ENCODE measurements at regions not wholly inside any gene's neighbourhood (a gene's known extent, or its start where the extent isn't known, plus 50 kb on each side); places are given as distances from the start of the nearest gene placed in this dataset.

DNA sequence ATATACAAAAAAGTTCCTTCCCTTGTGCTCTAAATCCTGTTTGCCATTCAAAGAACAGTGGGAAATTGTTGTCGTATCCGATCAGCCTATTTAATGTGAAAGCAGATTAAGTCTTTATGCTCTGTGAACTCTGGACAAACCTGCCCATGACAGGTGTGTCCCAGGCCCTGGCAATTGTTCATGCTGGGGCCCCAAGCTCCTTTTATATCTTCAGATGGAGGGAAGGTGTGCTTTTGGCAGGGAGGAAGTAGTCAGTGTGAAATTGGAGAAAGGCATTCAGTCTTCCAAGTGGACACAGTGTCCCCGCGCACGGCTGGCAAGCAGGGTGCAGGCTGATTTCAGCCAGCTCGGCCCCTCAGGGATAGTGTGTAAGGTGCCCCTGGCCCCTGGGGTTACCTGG lies 135.1 kb upstream of the F3 start:
- DNase-seq (ENCODE audit: extremely low spot score) = no peak
- ChIA-PET POLR2A (no interaction called here), CTCF (no interaction called here)
- TF ChIP-seq ARNT (IDR thresholded peaks at IDR 0.05) (no peak), L3MBTL2 (conservative IDR thresholded peaks at IDR 0.05) (no peak), BHLHE40 (IDR thresholded peaks at IDR 0.05; ENCODE audit: borderline replicate concordance) (no peak), TARDBP (IDR thresholded peaks at IDR 0.05) (no peak), SUZ12 (IDR thresholded peaks at IDR 0.05) (no peak), FOXM1 (IDR thresholded peaks at IDR 0.05; ENCODE audit: borderline replicate concordance) (no peak), FOXK2 (IDR thresholded peaks at IDR 0.05) (no peak), ZNF384 (IDR thresholded peaks at IDR 0.05) (no peak), LEF1 (IDR thresholded peaks at IDR 0.05; ENCODE audit: borderline replicate concordance) (no peak), NFRKB (IDR thresholded peaks at IDR 0.05) (no peak), HDGF (IDR thresholded peaks at IDR 0.05; ENCODE audit: borderline replicate concordance) (no peak), FOXA1 (IDR thresholded peaks at IDR 0.05) (no peak), ELF4 (IDR thresholded peaks at IDR 0.05) (no peak), CTBP1 (IDR thresholded peaks at IDR 0.05; ENCODE audit: borderline replicate concordance) (no peak), SP1 (IDR thresholded peaks at IDR 0.05) (no peak)
- TF ChIP-seq, protein P1, sequence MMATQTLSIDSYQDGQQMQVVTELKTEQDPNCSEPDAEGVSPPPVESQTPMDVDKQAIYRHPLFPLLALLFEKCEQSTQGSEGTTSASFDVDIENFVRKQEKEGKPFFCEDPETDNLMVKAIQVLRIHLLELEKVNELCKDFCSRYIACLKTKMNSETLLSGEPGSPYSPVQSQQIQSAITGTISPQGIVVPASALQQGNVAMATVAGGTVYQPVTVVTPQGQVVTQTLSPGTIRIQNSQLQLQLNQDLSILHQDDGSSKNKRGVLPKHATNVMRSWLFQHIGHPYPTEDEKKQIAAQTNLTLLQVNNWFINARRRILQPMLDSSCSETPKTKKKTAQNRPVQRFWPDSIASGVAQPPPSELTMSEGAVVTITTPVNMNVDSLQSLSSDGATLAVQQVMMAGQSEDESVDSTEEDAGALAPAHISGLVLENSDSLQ (IDR thresholded peaks at IDR 0.05) = no peak

DNA sequence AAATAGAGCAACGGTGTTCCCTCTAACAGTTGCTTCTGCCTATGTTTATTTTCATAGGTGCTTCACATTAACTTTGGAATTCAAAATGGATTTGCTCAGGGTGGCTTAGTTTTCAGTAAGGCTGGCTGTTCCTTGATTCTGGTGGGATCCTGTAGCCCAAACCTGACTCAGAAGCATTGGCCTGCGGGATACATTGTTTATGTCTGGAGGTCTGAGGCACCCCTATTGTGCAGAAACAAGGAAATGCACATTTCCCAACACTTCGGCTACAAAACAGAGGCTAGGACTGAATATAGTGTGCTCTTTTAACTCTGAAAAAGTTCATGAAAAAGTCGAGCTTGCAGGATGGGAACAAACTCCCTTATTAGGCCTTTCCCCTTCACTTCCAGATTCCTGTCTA lies 133.8 kb upstream of the F3 start:
- no peak for DNase-seq (ENCODE audit: extremely low spot score)
- CTCF ChIA-PET = no interaction called here
- TF ChIP-seq ZNF384 (IDR thresholded peaks at IDR 0.05) (no peak), NFRKB (IDR thresholded peaks at IDR 0.05) (no peak), SP1 (IDR thresholded peaks at IDR 0.05) (no peak), BHLHE40 (IDR thresholded peaks at IDR 0.05; ENCODE audit: borderline replicate concordance) (no peak), HDGF (IDR thresholded peaks at IDR 0.05; ENCODE audit: borderline replicate concordance) (no peak), LEF1 (IDR thresholded peaks at IDR 0.05; ENCODE audit: borderline replicate concordance) (no peak), FOXM1 (IDR thresholded peaks at IDR 0.05; ENCODE audit: borderline replicate concordance) (no peak), TARDBP (IDR thresholded peaks at IDR 0.05) (no peak), L3MBTL2 (conservative IDR thresholded peaks at IDR 0.05) (no peak), FOXK2 (IDR thresholded peaks at IDR 0.05) (no peak), CTBP1 (IDR thresholded peaks at IDR 0.05; ENCODE audit: borderline replicate concordance) (no peak), SUZ12 (IDR thresholded peaks at IDR 0.05) (no peak), FOXA1 (IDR thresholded peaks at IDR 0.05) (no peak), ELF4 (IDR thresholded peaks at IDR 0.05) (no peak), ARNT (IDR thresholded peaks at IDR 0.05) (no peak)
- TF ChIP-seq, protein P1 (IDR thresholded peaks at IDR 0.05) = no peak
- POLR2A ChIA-PET = no interaction called here

DNA sequence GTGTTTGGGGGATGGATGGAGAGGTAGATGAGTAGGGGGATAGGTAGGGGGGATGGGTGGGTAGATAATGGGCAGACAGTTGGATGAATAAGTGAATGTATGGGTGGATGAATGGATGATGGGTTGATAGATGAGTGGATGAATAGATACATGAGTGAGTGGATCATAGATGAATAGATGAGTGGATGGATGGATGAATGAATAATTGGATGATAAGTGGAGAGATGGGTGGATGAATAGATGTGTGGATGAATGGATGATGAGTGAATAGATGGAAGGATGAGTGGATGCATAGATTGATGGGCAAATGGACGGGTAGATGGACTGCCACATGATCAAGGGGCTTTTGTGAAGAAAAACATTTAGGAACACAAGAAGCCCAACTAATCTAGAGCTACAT lies 133.3 kb upstream of the F3 start:
- ChIA-PET POLR2A (no interaction called here), CTCF (no interaction called here)
- DNase-seq (ENCODE audit: extremely low spot score) = no peak
- TF ChIP-seq L3MBTL2 (conservative IDR thresholded peaks at IDR 0.05) = no peak
- TF ChIP-seq, protein P1 (IDR thresholded peaks at IDR 0.05) = no peak

DNA sequence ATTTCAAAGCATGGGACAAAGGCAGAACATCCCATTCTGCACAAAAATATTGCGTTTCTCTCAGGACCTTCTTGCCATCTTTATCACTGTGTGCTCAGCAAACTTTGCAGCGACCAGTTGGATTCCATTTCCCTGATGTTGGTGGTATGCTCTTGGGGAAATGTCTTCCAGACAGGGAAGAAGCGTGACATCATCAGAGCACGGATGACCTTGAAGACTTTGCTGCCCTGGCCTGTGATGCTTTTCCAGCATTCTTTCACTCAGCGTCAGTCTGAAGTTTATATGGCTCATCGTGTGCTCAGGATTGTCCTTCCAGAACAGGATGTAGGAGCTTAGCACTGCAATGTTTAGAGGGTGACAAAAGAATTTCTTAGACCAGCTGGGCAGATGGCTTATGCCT lies 131.4 kb upstream of the F3 start:
- TF ChIP-seq L3MBTL2 (conservative IDR thresholded peaks at IDR 0.05) = no peak
- no peak for TF ChIP-seq NFRKB (IDR thresholded peaks at IDR 0.05)
- TF ChIP-seq ARNT (IDR thresholded peaks at IDR 0.05) = no peak
- TF ChIP-seq CTBP1 (IDR thresholded peaks at IDR 0.05; ENCODE audit: borderline replicate concordance) = no peak
- no peak for TF ChIP-seq SUZ12 (IDR thresholded peaks at IDR 0.05)
- TF ChIP-seq ZNF384 (IDR thresholded peaks at IDR 0.05) = no peak
- TF ChIP-seq LEF1 (IDR thresholded peaks at IDR 0.05; ENCODE audit: borderline replicate concordance) = no peak
- no peak for TF ChIP-seq TARDBP (IDR thresholded peaks at IDR 0.05)
- TF ChIP-seq, protein P1 (IDR thresholded peaks at IDR 0.05) = no peak
- TF ChIP-seq BHLHE40 (IDR thresholded peaks at IDR 0.05; ENCODE audit: borderline replicate concordance) = no peak
- TF ChIP-seq FOXK2 (IDR thresholded peaks at IDR 0.05) = no peak
- no peak for TF ChIP-seq HDGF (IDR thresholded peaks at IDR 0.05; ENCODE audit: borderline replicate concordance)
- TF ChIP-seq SP1 (IDR thresholded peaks at IDR 0.05) = no peak
- no peak for TF ChIP-seq FOXM1 (IDR thresholded peaks at IDR 0.05; ENCODE audit: borderline replicate concordance)
- TF ChIP-seq ELF4 (IDR thresholded peaks at IDR 0.05) = no peak
- TF ChIP-seq FOXA1 (IDR thresholded peaks at IDR 0.05) = no peak
- POLR2A ChIA-PET = no interaction called here
- DNase-seq (ENCODE audit: extremely low spot score) = no peak
- CTCF ChIA-PET = no interaction called here

DNA sequence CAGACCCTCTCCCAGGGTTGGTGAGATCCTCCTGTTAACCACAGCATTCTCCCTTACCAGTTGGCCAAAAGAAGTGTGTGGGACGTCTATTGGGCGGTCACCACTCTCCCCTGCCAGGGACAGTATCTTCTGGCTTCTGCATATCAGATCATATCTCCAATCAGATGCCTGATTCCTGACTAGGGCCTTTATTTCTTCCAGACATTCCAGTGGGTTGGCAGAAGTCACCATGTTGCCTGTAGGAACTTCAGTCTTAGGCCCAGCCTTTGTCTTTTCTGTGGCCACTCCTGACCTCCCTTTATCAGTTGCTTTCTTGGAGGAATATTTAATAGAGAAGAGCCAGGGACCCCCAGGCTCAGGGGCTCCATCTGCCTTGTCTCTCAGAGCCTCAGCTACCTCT lies 130.4 kb upstream of the F3 start:
- CTCF ChIA-PET = no interaction called here
- DNase-seq (ENCODE audit: extremely low spot score) = no peak
- TF ChIP-seq ZNF384 (IDR thresholded peaks at IDR 0.05) (no peak), NFRKB (IDR thresholded peaks at IDR 0.05) (no peak), L3MBTL2 (conservative IDR thresholded peaks at IDR 0.05) (no peak), SP1 (IDR thresholded peaks at IDR 0.05) (no peak), FOXA1 (IDR thresholded peaks at IDR 0.05) (no peak), TARDBP (IDR thresholded peaks at IDR 0.05) (no peak), HDGF (IDR thresholded peaks at IDR 0.05; ENCODE audit: borderline replicate concordance) (no peak)
- POLR2A ChIA-PET = interaction anchor here (1.3 kb wide), 1 partner anchor 130 kb away, joined by 3 read pairs; the partner anchor contains the start of gene F3

DNA sequence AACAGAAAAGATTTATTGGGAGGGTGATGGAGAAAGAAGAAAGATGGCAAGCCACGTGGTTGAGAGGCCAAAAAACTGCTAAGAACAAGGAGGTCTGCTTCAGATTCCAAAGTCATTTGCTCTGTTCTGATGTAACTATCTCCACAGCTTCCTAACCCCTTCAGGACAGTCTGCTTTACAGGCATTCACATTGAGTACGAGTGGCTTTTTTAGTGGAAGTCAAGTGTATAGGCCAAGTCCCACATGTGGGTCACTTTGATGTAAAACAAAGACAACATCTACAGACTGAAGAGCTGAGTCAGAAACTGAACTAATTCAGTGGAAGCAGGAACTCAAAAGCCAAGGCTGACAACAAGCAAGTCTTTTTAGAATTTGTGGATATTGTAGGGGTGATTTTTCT lies 128.7 kb upstream of the F3 start:
- TF ChIP-seq NFRKB (IDR thresholded peaks at IDR 0.05) (no peak), SUZ12 (IDR thresholded peaks at IDR 0.05) (no peak), BHLHE40 (IDR thresholded peaks at IDR 0.05; ENCODE audit: borderline replicate concordance) (no peak), FOXA1 (IDR thresholded peaks at IDR 0.05) (no peak), ARNT (IDR thresholded peaks at IDR 0.05) (no peak)
- no peak for DNase-seq (ENCODE audit: extremely low spot score)
- ChIA-PET POLR2A (no interaction called here), CTCF (no interaction called here)
